ENCODE measurements at regions not wholly inside any gene's neighbourhood (a gene's known extent, or its start where the extent isn't known, plus 50 kb on each side); places are given as distances from the start of the nearest gene placed in this dataset.

DNA sequence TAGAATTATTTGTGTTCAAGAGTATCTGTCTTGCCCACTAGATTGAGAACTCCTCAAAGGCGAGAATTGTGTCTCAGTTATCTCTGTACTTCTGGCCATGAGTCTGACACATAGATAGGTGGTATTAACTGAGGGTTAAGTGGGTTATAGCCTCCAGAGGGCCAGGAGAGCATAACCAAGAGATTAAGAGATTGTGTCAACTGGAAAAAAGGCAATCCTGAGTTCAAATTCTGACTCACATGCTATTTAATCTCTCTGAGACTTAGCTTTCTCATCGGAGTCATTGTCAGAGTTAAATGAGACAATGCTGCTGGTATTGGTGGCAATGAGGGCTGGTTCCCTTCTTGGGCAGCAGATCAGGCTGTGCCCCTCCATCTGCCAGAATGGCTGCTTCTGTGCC, 330.9 kb downstream of the TNS1 start:
- ChIA-PET POLR2A (no interaction called here), CTCF (no interaction called here)
- Histone ChIP-seq H3K4me3 (ENCODE audit: low read depth in 2 of 2, low read length in 2 of 2) (no peak overlapping the region), H3K27me3 (ENCODE audit: control insufficient read depth, insufficient read depth, low read length) (no peaks in the 10 kb centered on the region), H3K27ac (ENCODE audit: low read length) (no peak overlapping the region), H3K36me3 (ENCODE audit: control insufficient read depth, insufficient read depth, low read length) (no peaks in the 10 kb centered on the region), H3K9me3 (ENCODE audit: control insufficient read depth, insufficient read depth, low read depth, low read length) (no peaks in the 10 kb centered on the region), H3K4me1 (ENCODE audit: control insufficient read depth, insufficient read depth, low read length) (no peaks in the 10 kb centered on the region)
- no peak for TF ChIP-seq TCF7L2 (IDR thresholded peaks at IDR 0.05; ENCODE audit: low read depth, low read length)
- no peak for TF ChIP-seq POLR2AphosphoS5 (IDR thresholded peaks at IDR 0.05; ENCODE audit: low read depth, low read length)
- TF ChIP-seq, protein P1, sequence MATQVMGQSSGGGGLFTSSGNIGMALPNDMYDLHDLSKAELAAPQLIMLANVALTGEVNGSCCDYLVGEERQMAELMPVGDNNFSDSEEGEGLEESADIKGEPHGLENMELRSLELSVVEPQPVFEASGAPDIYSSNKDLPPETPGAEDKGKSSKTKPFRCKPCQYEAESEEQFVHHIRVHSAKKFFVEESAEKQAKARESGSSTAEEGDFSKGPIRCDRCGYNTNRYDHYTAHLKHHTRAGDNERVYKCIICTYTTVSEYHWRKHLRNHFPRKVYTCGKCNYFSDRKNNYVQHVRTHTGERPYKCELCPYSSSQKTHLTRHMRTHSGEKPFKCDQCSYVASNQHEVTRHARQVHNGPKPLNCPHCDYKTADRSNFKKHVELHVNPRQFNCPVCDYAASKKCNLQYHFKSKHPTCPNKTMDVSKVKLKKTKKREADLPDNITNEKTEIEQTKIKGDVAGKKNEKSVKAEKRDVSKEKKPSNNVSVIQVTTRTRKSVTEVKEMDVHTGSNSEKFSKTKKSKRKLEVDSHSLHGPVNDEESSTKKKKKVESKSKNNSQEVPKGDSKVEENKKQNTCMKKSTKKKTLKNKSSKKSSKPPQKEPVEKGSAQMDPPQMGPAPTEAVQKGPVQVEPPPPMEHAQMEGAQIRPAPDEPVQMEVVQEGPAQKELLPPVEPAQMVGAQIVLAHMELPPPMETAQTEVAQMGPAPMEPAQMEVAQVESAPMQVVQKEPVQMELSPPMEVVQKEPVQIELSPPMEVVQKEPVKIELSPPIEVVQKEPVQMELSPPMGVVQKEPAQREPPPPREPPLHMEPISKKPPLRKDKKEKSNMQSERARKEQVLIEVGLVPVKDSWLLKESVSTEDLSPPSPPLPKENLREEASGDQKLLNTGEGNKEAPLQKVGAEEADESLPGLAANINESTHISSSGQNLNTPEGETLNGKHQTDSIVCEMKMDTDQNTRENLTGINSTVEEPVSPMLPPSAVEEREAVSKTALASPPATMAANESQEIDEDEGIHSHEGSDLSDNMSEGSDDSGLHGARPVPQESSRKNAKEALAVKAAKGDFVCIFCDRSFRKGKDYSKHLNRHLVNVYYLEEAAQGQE (IDR thresholded peaks at IDR 0.05; ENCODE audit: insufficient read depth in 1 of 2, low read depth in 2 of 2, low read length in 1 of 2) = no peak
- TF ChIP-seq, protein P2, sequence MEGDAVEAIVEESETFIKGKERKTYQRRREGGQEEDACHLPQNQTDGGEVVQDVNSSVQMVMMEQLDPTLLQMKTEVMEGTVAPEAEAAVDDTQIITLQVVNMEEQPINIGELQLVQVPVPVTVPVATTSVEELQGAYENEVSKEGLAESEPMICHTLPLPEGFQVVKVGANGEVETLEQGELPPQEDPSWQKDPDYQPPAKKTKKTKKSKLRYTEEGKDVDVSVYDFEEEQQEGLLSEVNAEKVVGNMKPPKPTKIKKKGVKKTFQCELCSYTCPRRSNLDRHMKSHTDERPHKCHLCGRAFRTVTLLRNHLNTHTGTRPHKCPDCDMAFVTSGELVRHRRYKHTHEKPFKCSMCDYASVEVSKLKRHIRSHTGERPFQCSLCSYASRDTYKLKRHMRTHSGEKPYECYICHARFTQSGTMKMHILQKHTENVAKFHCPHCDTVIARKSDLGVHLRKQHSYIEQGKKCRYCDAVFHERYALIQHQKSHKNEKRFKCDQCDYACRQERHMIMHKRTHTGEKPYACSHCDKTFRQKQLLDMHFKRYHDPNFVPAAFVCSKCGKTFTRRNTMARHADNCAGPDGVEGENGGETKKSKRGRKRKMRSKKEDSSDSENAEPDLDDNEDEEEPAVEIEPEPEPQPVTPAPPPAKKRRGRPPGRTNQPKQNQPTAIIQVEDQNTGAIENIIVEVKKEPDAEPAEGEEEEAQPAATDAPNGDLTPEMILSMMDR (IDR thresholded peaks at IDR 0.05) = no peak
- TF ChIP-seq SIN3A (IDR thresholded peaks at IDR 0.05; ENCODE audit: borderline replicate concordance, insufficient read depth, low read depth, low read length) = no peak
- intact Hi-C loops (cut with micrococcal nuclease; ENCODE audit: unreplicated experiment) = no loop called here
- ATAC-seq = no peak
- DNase-seq (ENCODE audit: low read depth, low spot score) = no peak
- BruUV-seq (replicated peaks) = no TSS peak
- in situ Hi-C loops (cut with HindIII; ENCODE audit: low pct_unique_long_range_greater_than_20kb, low sequenced_read_pairs) = no loop called here

DNA sequence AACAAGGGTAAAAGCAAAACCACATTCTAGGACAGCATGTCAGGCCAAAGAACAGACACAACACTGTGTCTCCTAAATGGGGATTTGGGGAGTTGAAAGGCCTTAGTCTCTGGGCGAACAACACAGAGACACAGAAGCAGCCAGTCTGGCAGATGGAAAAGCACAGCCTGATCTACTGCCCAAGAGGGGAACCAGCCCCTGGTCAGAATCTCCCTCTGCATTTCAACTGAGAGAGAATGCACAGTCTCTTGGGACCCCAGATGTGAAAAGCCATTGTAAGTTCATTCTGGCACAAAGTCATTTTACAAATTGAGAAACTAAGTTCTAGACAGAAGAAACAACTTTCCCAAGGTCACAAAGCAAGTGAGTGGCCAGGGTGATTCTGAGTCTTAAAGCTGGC, 331.7 kb downstream of the TNS1 start:
- in situ Hi-C loops (cut with HindIII; ENCODE audit: low pct_unique_long_range_greater_than_20kb, low sequenced_read_pairs) (no loop called here), intact Hi-C loops (cut with micrococcal nuclease; ENCODE audit: unreplicated experiment) (no loop called here)
- TF ChIP-seq, protein P2 (IDR thresholded peaks at IDR 0.05) = no peak
- TF ChIP-seq SIN3A (IDR thresholded peaks at IDR 0.05; ENCODE audit: borderline replicate concordance, insufficient read depth, low read depth, low read length) = no peak
- TF ChIP-seq POLR2AphosphoS5 (IDR thresholded peaks at IDR 0.05; ENCODE audit: low read depth, low read length) = no peak
- TF ChIP-seq, protein P1 (IDR thresholded peaks at IDR 0.05; ENCODE audit: insufficient read depth in 1 of 2, low read depth in 2 of 2, low read length in 1 of 2) = no peak
- no peak for TF ChIP-seq TCF7L2 (IDR thresholded peaks at IDR 0.05; ENCODE audit: low read depth, low read length)
- H3K9me3 ChIP-seq (ENCODE audit: control insufficient read depth, insufficient read depth, low read depth, low read length) = no peaks in the 10 kb centered on the region
- no peak overlapping the region for H3K4me3 ChIP-seq (ENCODE audit: low read depth in 2 of 2, low read length in 2 of 2)
- BruUV-seq (replicated peaks) = no TSS peak
- ChIA-PET CTCF (no interaction called here), POLR2A (no interaction called here)
- no peaks in the 10 kb centered on the region for H3K27me3 ChIP-seq (ENCODE audit: control insufficient read depth, insufficient read depth, low read length)
- no peak overlapping the region for H3K27ac ChIP-seq (ENCODE audit: low read length)
- ATAC-seq (no peak), DNase-seq (ENCODE audit: low read depth, low spot score) (no peak)
- no peaks in the 10 kb centered on the region for H3K36me3 ChIP-seq (ENCODE audit: control insufficient read depth, insufficient read depth, low read length)
- H3K4me1 ChIP-seq (ENCODE audit: control insufficient read depth, insufficient read depth, low read length) = no peaks in the 10 kb centered on the region

Data from Panc1 (cell line).